ENCODE measurements at regions not wholly inside any gene's neighbourhood (a gene's known extent, or its start where the extent isn't known, plus 50 kb on each side); places are given as distances from the start of the nearest gene placed in this dataset.

DNA sequence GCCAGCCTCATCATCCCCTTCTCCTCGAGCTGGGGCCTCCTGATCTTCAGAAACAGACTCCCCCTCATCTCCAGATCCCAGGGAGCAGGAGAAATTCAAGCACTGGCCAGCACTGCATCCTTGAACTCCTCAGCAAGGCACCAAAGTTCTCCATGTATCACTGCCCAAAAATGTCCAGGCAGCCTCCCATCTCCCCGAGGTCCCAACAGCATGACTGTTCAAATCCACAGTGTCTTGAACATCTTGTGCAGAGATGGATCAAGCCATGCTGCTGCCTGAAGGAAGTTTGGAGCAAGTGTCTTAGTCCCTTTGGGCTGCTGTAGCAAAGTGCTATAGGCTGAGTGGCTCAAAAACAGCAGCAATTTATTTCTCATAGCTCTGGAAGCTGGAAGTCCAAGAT is 115.5 kb upstream of the GALNT17 start:
- Histone ChIP-seq H3K4me3 (no peak overlapping the region), H4K20me1 (ENCODE audit: insufficient read depth) (no peaks in the 10 kb centered on the region), H3K27me3 (replicated peaks; ENCODE audit: insufficient read depth) (no peaks in the 10 kb centered on the region), H3K9ac (no peak overlapping the region), H3K4me2 (ENCODE audit: unreplicated experiment) (no peak overlapping the region), H3F3A (ENCODE audit: insufficient read depth) (no peaks in the 10 kb centered on the region), H3K9me3 (ENCODE audit: low read depth) (no peaks in the 10 kb centered on the region), H3K79me2 (ENCODE audit: insufficient read depth) (no peaks in the 10 kb centered on the region), H2AFZ (no peak overlapping the region), H3K9me2 (ENCODE audit: insufficient read depth) (no peaks in the 10 kb centered on the region), H3K27ac (no peak overlapping the region), H3K4me1 (ENCODE audit: insufficient read depth) (no peaks in the 10 kb centered on the region), H3K36me3 (ENCODE audit: low read depth) (no peaks in the 10 kb centered on the region)
- no peak for DNase-seq
- 6 to 9% methylated on average over 2 of the region's 2 CpGs for WGBS, 2 experiments (ENCODE audit: low coverage in 1 of 2, low lambda C conversion rate in 2 of 2, missing lambda C conversion rate in 2 of 2)
- TF ChIP-seq EZH2 (IDR thresholded peaks at IDR 0.05; ENCODE audit: insufficient read depth, poor library complexity, severe bottlenecking) = no peak
- TF ChIP-seq EZH2phosphoT487 (IDR thresholded peaks at IDR 0.05; ENCODE audit: insufficient read depth, low read depth) = no peak
- in situ Hi-C loops (cut with MboI) = no loop called here

DNA sequence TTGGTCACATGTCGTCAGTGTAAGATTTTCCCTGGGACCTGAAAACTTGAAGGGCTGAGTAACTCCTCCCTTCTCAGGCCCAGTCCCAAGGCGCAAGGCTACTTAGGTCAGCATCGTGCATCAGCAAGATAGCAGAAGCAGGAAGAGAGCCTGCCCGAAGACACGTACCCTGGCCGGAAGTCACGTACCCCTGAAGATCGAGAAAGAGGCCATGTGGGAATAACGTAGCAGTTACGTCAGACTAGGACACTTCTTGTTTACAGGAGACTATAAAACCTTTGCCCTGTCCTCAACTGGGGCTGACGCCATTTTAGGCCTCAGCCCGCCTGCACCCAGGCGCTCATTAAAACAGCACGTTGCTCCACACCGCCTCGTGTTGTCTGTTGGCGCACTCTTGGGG is 114.3 kb upstream of the GALNT17 start:
- TF ChIP-seq EZH2 (IDR thresholded peaks at IDR 0.05; ENCODE audit: insufficient read depth, poor library complexity, severe bottlenecking) (no peak), EZH2phosphoT487 (IDR thresholded peaks at IDR 0.05; ENCODE audit: insufficient read depth, low read depth) (no peak)
- no peak overlapping the region for H3K27ac ChIP-seq
- in situ Hi-C loops (cut with MboI) = no loop called here
- H3K9ac ChIP-seq = no peak overlapping the region
- no peak overlapping the region for H2AFZ ChIP-seq
- no peaks in the 10 kb centered on the region for H3K4me1 ChIP-seq (ENCODE audit: insufficient read depth)
- 61 to 67% methylated on average over 17 of the region's 17 CpGs for WGBS, 2 experiments (ENCODE audit: low coverage in 1 of 2, low lambda C conversion rate in 2 of 2, missing lambda C conversion rate in 2 of 2)
- no peaks in the 10 kb centered on the region for H4K20me1 ChIP-seq (ENCODE audit: insufficient read depth)
- no peaks in the 10 kb centered on the region for H3K36me3 ChIP-seq (ENCODE audit: low read depth)
- no peaks in the 10 kb centered on the region for H3K9me2 ChIP-seq (ENCODE audit: insufficient read depth)
- H3K4me3 ChIP-seq = no peak overlapping the region
- no peak for DNase-seq
- H3K27me3 ChIP-seq (replicated peaks; ENCODE audit: insufficient read depth) = no peaks in the 10 kb centered on the region
- H3F3A ChIP-seq (ENCODE audit: insufficient read depth) = no peaks in the 10 kb centered on the region
- H3K4me2 ChIP-seq (ENCODE audit: unreplicated experiment) = no peak overlapping the region
- H3K79me2 ChIP-seq (ENCODE audit: insufficient read depth) = no peaks in the 10 kb centered on the region
- H3K9me3 ChIP-seq (ENCODE audit: low read depth) = no peaks in the 10 kb centered on the region

DNA sequence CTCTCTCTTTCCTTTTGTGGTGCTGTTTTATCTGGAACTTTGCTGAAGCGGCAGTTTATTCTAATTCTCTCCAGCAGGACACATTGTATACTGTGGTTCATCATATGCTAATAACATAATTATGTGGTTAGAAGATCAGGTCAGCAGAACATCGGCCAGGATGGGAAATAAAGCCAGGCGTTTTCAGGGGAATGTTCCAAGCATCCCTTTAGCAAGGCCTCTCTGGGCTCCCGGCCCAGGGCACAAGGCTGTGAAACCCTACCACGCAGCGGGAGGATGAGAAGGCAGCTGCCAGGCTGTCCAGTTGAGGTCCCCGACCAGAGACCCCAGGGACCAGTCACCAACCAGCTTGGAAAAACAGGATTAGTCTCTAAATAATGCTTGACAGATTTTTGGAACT is 112.2 kb upstream of the GALNT17 start:
- in situ Hi-C loops (cut with MboI) = no loop called here
- H3K4me3 ChIP-seq = no peak overlapping the region

DNA sequence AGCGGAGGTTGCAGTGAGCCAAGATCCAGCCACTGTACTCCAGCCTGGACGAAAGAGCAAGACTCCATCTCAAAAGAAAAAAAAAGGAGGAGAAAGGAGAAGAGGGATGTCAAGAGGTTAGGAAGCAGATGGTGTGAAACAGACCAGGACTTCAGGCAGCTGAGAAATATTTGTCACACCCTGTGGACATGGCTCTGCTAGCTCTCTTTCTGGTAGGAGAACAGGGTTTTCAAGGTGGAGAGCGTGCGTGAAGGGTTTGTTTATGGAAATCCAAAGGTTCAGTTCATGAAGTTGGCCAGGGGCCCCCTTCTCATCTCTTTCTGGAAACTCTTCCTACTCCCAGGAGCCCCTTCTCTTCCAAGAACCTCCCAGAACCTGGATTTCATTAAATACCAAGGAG is 110.8 kb upstream of the GALNT17 start:
- Histone ChIP-seq H3K4me1 (ENCODE audit: insufficient read depth) (no peaks in the 10 kb centered on the region), H3K9me2 (ENCODE audit: insufficient read depth) (no peaks in the 10 kb centered on the region), H3K79me2 (ENCODE audit: insufficient read depth) (no peaks in the 10 kb centered on the region), H3K9me3 (ENCODE audit: low read depth) (no peaks in the 10 kb centered on the region), H3K4me2 (ENCODE audit: unreplicated experiment) (no peak overlapping the region), H3K4me3 (no peak overlapping the region), H3F3A (ENCODE audit: insufficient read depth) (no peaks in the 10 kb centered on the region), H2AFZ (no peak overlapping the region), H3K9ac (no peak overlapping the region), H4K20me1 (ENCODE audit: insufficient read depth) (no peaks in the 10 kb centered on the region), H3K27me3 (replicated peaks; ENCODE audit: insufficient read depth) (no peaks in the 10 kb centered on the region), H3K36me3 (ENCODE audit: low read depth) (no peaks in the 10 kb centered on the region), H3K27ac (no peak overlapping the region)
- in situ Hi-C loops (cut with MboI) = no loop called here
- TF ChIP-seq EZH2 (IDR thresholded peaks at IDR 0.05; ENCODE audit: insufficient read depth, poor library complexity, severe bottlenecking) (no peak), EZH2phosphoT487 (IDR thresholded peaks at IDR 0.05; ENCODE audit: insufficient read depth, low read depth) (no peak)
- DNase-seq = no peak
- 37 to 44% methylated on average over 4 of the region's 4 CpGs for WGBS, 2 experiments (ENCODE audit: low coverage in 1 of 2, low lambda C conversion rate in 2 of 2, missing lambda C conversion rate in 2 of 2)

More for the DNA sequence above, 112.2 kb upstream of the GALNT17 start:
- H3K4me1 ChIP-seq (ENCODE audit: insufficient read depth) = no peaks in the 10 kb centered on the region
- 4 to 5% methylated on average over 7 of the region's 7 CpGs for WGBS, 2 experiments (ENCODE audit: low coverage in 1 of 2, low lambda C conversion rate in 2 of 2, missing lambda C conversion rate in 2 of 2)
- TF ChIP-seq EZH2phosphoT487 (IDR thresholded peaks at IDR 0.05; ENCODE audit: insufficient read depth, low read depth) (no peak), EZH2 (IDR thresholded peaks at IDR 0.05; ENCODE audit: insufficient read depth, poor library complexity, severe bottlenecking) (no peak)
- no peaks in the 10 kb centered on the region for H3K36me3 ChIP-seq (ENCODE audit: low read depth)
- no peak overlapping the region for H3K27ac ChIP-seq
- H4K20me1 ChIP-seq (ENCODE audit: insufficient read depth) = no peaks in the 10 kb centered on the region
- no peak overlapping the region for H2AFZ ChIP-seq
- no peak for DNase-seq
- H3K4me2 ChIP-seq (ENCODE audit: unreplicated experiment) = no peak overlapping the region
- H3K27me3 ChIP-seq (replicated peaks; ENCODE audit: insufficient read depth) = no peaks in the 10 kb centered on the region
- H3F3A ChIP-seq (ENCODE audit: insufficient read depth) = no peaks in the 10 kb centered on the region
- no peaks in the 10 kb centered on the region for H3K79me2 ChIP-seq (ENCODE audit: insufficient read depth)
- no peaks in the 10 kb centered on the region for H3K9me2 ChIP-seq (ENCODE audit: insufficient read depth)
- H3K9ac ChIP-seq = no peak overlapping the region
- no peaks in the 10 kb centered on the region for H3K9me3 ChIP-seq (ENCODE audit: low read depth)

DNA sequence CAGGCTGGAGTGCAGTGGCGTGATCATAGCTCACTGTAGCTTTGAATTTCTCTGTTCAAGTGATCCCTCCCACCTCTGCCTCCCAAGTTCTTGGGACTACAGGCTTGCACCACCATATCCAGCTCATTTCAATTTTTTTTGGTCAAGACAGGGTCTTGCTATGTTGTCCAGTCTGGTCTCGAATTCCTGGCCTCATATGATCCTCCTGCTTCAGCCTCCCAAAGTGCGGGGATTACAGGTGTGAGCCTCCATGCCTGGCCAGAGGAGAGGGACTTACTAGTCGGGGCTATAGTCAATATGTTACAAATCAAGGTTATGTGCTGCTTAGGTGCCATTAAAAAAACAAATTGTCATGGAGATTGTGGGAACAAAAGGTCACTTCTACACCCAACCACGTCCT is 105.3 kb upstream of the GALNT17 start:
- in situ Hi-C loops (cut with MboI) = no loop called here
- no peak overlapping the region for H2AFZ ChIP-seq
- no peaks in the 10 kb centered on the region for H3K9me2 ChIP-seq (ENCODE audit: insufficient read depth)
- H3K4me3 ChIP-seq = no peak overlapping the region
- WGBS, 2 experiments (ENCODE audit: low coverage in 1 of 2, low lambda C conversion rate in 2 of 2, missing lambda C conversion rate in 2 of 2) = 9 to 14% methylated on average over 5 of the region's 5 CpGs
- DNase-seq = no peak
- no peaks in the 10 kb centered on the region for H3K36me3 ChIP-seq (ENCODE audit: low read depth)
- H3F3A ChIP-seq (ENCODE audit: insufficient read depth) = no peaks in the 10 kb centered on the region
- no peaks in the 10 kb centered on the region for H4K20me1 ChIP-seq (ENCODE audit: insufficient read depth)
- H3K9me3 ChIP-seq (ENCODE audit: low read depth) = no peaks in the 10 kb centered on the region
- H3K27ac ChIP-seq = no peak overlapping the region
- H3K4me1 ChIP-seq (ENCODE audit: insufficient read depth) = no peaks in the 10 kb centered on the region
- no peaks in the 10 kb centered on the region for H3K79me2 ChIP-seq (ENCODE audit: insufficient read depth)
- no peak overlapping the region for H3K9ac ChIP-seq
- H3K27me3 ChIP-seq (replicated peaks; ENCODE audit: insufficient read depth) = no peaks in the 10 kb centered on the region
- no peak for TF ChIP-seq EZH2phosphoT487 (IDR thresholded peaks at IDR 0.05; ENCODE audit: insufficient read depth, low read depth)
- no peak for TF ChIP-seq EZH2 (IDR thresholded peaks at IDR 0.05; ENCODE audit: insufficient read depth, poor library complexity, severe bottlenecking)
- no peak overlapping the region for H3K4me2 ChIP-seq (ENCODE audit: unreplicated experiment)

Measured in GM23248 (cell line).